NCI-H1092 treated with DMSO at 0.1 percent for 48 hours (cell line): ENCODE measurements at regions not wholly inside any gene's neighbourhood (a gene's known extent, or its start where the extent isn't known, plus 50 kb on each side); places are given as distances from the start of the nearest gene placed in this dataset.

Experiments used
- DNase-seq: peaks from one replicate; lab custom pipeline; 2025; lab: John Stamatoyannopoulos, UW

DNA sequence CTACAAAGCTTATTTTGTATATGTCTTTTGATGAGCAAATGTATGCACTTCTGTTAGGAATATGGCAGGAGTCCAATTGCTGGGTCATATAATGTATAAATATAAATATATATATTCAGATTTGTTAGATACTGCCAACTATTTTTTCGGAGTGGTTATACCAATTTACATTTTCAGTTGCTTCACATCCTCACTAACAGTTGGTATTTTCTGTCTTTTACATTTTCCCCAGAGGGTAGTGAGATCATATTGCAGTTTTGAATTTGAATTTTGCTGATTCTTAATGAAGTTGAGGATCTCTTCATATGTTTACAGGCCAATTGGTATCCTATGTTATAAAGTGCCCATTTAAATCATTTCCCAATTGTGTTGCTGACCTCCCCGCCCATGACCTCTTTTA, 139.0 kb upstream of the KCNMB2 start:
- no peak for DNase-seq

DNA sequence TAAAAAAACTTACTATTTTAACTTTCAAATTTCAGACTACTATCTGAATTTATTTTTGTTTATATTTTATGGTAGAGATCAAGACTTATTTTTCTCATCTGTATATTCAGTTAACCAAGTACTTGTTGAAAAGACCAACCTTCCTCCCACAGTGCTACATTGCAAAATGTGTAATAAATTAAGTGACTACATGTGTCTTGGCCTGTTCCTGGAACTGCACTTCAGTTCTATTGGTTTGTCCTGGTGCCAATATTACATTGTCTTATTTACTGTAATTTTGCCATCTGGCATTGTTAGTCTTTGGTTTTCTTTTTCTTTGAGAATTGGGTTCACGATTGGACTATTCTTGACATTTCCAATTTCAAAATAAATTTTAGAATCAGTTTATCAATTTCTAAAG, 138.4 kb upstream of the KCNMB2 start:
- DNase-seq: no peak

DNA sequence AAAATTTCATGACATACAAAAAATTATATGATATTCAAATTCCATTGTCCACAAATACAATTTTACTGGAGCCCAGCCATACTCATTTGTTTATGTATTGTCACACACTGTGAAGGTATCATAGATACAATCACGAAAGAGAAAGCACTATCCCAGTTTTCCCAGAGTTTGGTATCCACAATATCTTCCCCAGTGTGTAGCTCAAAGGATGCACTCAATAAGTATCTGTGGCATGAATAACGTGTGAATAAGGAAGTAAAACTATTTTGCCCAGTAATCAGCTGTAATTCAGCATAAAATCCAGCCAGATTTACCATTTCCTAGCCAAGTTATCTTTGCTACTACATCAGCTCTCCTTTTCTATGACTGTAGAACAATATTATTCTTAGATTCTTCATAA, 131.3 kb upstream of the KCNMB2 start:
- DNase-seq: no peak

DNA sequence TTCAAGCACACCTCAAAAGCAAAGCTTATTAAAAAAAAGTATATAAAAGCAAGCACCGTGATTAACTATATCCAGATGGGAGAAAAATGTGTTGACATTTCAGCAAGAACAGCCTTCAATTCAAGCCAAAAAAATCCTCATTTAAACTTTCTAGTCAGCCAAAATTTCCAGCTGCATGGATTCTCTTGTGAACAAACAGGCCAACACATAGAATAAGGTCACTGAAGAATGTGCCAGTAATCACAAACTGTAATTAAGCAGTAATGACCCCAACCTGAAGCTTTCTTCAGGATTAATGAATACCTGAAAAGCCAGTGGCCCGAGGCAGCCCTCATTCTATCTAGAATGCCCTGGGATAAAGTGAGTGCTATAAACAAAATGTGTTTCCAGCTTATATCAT, 130.7 kb upstream of the KCNMB2 start:
- DNase-seq: no peak

DNA sequence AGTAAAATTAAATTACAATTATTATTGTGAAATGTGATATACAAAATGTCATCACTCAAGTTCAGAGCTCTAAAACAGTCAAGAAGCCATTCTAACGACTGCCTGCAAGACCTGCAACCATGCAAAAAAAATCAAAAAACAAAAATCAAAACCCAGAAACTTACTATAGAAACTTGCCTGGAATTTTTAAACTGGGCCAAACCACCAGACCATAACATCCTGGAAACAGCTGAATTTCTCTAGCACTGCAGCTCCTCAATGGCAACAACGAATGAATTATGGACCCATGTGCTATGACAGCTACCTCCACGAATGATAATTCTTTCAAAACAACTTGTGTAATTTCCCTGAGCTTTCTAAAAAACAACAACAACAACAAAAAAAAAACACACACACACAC, 130.0 kb upstream of the KCNMB2 start:
- DNase-seq: no peak

DNA sequence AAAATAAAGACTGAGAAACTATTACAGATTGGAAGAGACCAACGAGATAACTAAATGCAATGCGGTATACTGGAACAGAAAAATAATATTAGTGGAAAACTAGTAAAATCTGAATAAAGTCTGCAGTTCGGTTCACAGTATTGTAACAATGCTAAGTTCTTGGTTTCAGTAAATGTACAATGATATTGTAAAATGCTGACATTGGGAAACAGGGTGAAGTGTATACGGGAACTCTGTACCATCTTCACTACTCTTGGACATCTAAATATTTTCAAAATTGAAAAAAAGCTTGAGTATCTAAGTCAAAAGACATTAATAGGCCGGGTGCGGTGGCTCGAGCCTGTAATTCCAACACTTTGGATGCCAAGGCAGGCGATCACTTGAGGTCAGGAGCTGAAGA, 120.9 kb upstream of the KCNMB2 start:
- no peak for DNase-seq

DNA sequence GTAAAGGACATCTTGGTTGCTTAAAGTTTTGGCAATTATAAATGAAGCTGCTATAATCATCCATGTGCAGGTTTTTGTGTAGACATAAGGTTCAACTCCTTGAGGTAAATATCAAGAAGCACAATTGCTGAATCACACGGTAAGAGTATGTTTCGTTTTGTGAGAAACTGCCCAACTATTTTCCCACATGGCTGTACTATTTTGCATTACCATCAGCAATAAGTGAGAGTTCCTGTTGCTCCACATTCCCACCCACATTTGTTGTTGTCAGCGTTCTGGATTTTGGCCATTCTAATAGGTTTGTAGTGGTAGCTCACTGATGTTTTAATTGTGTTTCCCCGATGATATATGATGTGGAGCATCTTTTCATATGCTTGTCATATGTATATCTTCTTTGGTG, 118.5 kb upstream of the KCNMB2 start:
- DNase-seq: no peak

DNA sequence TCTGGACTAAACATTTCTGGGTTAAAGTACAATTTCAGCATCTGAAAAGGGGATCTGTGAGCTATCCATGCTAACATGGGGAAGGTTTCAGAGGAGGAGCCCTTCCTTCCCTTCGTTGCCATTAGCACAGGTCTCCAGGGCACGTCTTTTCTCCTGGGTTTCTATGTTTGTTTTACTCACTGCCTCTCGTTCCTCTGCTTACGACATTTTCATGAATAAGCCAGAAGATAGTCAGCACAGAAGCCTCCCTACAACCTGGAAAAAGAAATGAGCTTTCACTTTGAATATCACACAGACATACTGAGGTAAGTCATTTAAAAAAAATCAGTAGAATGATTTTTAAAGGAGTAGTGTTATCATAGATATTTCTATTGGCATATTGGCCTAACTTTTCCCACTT, 117.2 kb upstream of the KCNMB2 start:
- DNase-seq: peak; percentile 88

DNA sequence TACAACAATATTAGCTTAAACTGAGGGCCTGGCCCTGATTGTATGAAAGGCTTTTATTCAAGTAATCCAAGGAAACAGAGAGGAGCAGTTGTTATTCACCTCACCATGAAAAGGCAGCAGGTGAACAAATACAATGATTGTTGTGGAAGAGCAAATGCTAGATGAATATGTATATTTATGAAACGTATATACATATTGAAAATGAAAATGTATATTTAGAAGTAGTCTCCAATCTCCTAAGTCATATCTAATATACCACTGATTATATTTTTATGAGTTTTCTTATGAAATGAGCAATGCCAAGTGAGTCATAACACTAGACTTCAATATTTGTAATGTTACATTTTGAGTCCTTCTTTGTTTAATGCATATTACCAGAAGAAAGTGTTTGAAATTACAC, 116.2 kb upstream of the KCNMB2 start:
- DNase-seq: peak; percentile 91

DNA sequence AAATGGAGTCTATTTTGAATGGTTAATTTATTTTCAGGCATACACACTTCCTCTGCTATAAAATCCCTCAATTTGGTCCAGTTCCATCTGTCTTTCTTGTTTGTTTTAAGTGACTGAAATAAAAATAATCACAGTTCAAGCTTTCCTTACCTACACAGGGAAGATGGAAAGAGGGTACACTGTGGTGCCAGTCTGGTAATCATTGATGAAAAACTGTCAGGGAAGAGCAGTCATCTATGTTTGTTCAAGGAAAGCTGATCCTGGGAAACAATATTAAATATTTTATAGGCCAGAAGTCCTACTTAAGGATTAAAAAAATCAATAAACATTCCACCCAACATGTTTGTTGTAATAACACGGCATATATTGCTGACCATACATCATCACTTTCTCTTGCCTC, 115.2 kb upstream of the KCNMB2 start:
- peak; percentile 95 for DNase-seq

DNA sequence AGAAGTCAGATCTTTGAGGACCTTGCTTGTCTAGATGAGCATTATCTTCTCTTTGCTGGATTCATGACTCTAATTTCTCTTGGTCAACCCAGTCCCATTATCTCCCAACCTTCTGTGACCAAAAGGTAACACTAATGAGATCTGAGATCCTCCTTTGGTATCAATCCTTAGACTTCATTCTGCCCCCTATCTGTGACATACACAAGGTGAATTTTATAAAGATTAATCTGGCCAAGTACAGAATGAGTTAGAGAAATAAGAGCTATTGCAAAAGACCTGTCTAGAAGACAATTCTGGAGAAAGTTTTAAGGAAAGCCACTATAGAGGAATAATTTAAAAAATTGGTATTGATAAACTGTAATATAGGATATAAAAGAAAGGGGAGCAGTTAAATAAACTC, 113.8 kb upstream of the KCNMB2 start:
- no peak for DNase-seq

DNA sequence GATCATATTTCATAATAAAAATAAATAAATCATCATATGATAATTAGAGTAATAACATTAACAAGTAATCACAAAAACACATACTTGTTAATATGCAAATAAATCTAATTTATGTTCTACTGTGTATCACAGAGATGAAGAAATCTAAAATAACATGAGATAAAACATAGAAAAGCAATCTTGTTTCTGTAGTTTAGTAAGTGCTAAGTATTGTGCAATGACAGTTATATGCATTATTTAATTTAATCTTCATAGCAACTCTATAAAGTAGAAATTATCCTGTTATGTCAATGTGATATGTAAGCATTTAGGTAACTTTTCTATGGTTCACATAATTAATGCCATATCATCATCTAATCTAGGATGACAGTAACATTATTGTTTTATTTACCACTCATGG, 108.2 kb upstream of the KCNMB2 start:
- DNase-seq: no peak

DNA sequence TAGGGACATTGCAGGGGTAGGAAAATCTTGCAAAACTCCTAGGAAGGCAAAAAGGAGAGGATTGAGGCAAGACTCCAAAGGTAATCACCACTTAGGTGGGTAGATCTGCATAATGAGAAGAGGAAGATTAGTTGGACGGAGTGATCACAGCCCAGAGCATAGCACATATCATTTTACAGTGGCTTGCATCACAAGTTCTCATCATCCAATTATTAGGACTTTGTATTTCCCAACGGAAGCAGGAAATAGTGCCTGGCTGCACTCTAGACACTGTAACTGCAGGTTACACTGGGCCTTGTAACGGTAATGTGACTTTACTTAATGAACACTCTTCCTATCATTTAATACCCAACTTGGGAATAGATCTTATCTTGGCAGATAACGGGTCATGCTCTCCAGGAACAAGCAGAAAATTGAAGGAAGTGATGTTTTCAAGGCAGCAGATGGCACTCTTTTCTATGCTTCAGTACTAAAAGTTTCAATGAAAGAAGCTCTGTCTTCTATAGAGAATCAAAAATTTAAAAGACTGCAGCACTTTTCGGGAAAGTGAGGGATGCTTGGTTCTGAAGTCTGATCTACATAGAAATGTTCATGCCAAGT, 101.9 kb upstream of the KCNMB2 start:
- peak; percentile 37 for DNase-seq

DNA sequence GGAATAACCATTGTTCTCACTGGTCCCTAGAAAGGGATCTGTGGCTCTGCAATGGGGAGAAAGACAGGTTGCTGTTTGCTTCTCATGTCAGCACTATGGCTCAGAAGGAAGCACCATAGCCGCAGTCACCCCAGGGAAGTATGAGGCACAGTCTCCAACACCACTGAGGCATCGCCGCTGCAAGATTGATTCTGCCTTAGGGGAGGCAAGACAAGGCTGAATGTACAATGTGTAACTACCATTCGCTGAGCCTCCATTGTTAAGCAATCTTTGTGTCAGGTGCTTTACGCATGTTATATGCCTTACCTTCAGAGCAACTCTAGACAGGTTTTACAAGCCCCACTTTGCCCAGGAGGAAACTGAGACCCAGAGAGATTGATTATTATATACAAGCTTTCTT, 100.7 kb upstream of the KCNMB2 start:
- DNase-seq: no peak

DNA sequence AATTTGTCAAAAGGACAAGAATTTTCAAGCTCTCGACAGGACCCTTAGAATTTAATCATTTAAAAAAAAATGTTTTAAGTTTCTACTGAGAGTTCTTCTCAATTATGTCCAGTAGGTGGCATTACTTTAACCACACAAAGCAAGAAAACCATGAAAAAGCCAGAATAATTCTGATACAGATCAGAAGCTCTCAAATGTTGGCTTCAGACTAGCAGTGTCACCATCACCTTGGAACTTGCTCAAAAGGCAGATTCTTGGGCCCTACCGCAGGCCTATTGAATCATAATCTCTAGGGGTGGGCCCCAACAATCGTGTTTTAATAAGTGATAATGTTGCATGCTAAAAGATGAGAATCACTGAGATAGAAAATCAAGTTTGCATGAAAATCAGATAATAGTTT, 99.5 kb upstream of the KCNMB2 start:
- peak; percentile 57 for DNase-seq

DNA sequence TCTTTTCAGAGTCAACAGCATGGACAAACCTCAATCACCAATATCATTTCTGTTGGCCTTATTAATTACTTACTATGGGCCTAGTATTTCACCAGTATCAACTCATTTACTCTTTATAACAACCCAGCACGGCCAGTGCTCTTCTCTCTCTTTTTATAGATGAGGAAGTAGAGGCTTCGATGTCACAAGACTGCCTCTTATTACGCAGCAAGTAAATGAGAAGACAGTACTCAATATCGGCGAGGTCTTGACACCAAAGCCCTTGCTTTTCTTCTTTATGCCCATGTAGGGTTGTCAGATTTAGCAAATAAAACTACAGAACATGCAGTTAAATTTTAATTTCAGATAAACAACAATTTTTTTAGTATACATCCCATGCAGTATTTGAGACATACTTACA, 99.0 kb upstream of the KCNMB2 start:
- DNase-seq: no peak

DNA sequence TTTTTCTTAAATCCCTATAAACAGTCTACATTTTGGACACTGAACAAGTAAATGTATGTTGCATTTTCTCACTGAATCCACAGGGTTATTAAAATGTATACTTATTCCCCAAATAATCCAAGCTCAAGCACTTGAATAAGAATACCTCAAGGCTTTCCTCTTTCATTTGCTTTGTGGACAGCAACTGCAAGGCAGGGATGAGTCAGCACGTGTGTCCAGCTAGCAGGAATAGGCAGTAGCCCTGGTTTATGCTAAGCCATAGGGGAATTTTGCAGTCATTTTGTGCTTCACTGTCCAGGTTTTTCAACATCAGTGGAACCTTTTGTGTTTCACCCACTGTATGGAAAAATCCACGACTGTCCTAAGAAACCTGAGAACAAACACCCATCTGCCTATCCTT, 96.7 kb upstream of the KCNMB2 start:
- no peak for DNase-seq

DNA sequence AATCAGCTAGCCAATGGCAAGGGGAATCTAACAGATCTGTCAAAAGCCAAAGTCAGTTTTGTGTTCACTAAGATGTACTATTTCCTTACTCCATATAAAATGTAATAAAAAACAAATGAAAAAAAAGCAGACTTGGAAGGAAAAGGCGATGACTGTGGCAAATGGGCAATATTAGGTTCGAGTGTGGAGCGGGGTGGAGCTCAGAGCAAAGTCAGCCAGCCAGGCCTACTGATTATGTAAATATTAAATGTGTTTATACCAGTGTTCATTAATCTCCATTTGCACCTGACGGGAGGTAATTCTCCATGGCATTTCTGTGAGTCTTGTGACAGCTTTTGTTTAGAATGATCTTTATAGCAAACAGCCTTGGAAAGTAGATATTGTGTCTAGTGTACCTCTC, 96.2 kb upstream of the KCNMB2 start:
- DNase-seq: no peak

DNA sequence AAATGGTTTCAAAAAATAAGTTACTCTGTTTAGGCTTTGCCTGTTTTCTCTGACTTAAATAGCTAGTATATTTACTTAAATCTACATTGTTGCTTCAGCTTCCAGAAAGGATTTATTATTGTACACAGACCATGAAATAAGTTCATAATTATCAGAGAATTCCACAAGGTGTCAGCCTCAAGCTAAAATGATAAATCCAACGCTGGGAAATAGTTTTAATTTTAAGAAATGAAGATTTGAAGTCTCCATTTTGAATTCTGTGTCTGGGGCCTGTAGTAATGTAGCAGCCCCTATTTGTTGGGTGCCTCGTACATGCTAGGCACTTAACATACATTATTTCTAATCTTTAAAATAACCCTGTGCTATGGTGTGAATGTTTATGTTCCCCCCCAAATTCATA, 92.6 kb upstream of the KCNMB2 start:
- DNase-seq: no peak

DNA sequence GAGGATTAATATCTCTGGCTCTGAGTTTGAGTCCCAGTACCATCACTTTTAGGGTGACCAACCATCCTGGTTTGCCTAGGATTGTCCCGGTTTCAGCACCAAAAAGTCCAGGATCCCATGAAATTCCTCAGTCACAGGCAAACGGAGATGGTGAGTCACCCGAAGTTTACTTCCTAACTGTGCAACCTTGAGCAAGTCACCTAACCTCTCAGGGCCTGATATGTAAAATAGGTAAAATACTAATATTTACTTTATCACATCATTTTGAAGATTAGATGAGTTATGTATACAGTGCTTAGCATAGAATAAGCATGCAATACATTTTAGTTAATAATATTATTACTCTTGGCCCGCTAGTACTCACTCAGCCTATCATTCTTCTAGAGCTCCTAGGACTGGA, 91.1 kb upstream of the KCNMB2 start:
- no peak for DNase-seq

DNA sequence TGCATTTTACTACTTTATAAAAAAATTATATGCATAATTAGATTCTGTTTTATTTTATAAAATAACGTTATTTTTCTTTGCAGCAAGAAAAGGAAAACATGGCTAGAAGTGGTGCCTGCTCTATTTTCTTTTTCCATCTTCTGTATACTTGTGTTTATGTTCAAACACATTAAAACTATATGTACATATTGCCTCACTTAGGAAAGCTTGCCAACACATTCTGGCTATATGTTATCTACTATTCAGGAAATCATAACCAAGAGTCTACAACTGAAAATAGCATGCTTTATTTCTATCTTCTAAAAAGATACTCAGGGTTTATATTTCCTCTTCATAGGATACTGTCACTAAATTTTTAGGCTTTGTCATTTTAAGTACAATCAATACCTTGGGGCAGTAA, 90.2 kb upstream of the KCNMB2 start:
- DNase-seq: no peak

DNA sequence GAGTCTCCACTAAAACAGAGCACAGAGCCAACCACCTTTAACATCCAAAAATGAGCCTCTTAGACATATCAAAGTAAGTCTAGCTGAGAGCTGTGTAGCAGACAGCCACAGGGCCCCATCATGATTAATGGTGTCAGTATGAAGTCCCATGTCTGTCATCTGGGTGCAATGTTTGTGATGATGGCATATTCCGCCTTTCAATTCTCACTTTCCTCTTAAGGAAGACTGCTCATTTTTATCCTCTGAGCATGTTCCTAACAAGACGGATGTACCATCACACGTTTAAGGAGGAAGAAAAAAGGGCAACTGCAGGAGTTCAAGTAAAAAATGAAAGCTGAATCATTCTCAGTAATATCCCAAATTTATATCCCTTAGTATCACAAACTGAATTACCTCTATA, 85.8 kb upstream of the KCNMB2 start:
- no peak for DNase-seq

DNA sequence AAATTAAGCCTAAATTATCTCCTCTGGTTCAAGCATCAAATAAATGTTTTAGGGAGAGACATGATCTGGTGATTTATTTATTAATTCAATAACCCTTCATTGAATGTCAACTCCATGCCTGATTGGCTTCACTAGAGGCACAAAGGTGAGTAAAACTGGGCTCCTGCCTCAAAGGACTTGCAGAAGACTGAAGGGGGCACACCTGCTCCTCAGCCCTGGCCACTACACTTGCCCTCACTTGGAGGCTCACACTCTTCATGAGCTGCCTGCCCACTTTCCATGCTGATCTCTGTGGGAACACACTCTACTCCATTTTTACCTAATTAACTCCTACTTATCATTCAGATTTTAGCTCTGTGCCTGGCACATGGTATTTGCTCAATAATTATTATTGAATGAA, 84.4 kb upstream of the KCNMB2 start:
- no peak for DNase-seq

DNA sequence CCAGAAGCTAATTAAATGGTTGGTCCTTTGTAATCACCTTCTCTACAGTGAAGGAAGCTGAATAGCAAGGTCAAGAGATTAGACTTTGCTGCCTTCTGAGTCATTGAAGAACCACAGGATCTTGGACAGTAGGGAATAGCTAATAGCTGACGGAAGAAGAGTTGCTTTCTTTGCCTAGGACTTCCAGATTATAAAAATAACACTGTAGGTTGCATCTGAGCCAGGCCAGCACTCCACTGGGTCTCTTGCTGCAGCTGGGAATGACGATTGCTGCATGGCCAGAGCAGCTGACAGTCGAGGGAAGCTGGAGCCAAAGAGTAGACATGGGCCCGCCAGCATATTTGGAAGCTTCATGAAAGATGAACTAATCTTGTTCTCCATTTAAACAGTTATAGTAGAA, 81.5 kb upstream of the KCNMB2 start:
- DNase-seq: no peak

DNA sequence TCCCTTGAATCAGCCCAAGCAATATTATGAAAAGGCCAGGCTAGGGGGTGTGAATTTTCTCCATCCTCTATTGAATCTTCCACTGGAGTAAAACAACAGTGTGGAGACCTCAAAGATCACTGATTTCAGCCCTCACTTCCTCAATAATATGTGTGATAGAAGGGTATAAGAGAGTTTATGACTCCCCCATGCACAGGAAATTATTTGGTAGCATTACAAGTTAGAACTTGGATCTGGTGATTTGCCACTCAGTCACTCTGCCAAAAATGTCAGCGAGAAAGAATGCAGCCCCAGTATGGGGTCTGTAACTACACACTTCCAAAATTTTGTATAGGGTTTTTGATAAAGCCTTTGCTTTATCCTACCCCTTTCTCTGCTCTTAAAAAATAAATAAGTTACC, 81.0 kb upstream of the KCNMB2 start:
- no peak for DNase-seq
